ENCODE measurements at regions not wholly inside any gene's neighbourhood (a gene's known extent, or its start where the extent isn't known, plus 50 kb on each side); places are given as distances from the start of the nearest gene placed in this dataset.

- no peak for ATAC-seq
- TF ChIP-seq PATZ1 (CRISPR knock-in tag; IDR thresholded peaks at IDR 0.05; ENCODE audit: borderline replicate concordance), result no peak
These were observed 107.8 kb upstream of the OXGR1 start for GRCh38 chr13:97101912-97102708.

- no peak for ATAC-seq
- TF ChIP-seq, protein P1, sequence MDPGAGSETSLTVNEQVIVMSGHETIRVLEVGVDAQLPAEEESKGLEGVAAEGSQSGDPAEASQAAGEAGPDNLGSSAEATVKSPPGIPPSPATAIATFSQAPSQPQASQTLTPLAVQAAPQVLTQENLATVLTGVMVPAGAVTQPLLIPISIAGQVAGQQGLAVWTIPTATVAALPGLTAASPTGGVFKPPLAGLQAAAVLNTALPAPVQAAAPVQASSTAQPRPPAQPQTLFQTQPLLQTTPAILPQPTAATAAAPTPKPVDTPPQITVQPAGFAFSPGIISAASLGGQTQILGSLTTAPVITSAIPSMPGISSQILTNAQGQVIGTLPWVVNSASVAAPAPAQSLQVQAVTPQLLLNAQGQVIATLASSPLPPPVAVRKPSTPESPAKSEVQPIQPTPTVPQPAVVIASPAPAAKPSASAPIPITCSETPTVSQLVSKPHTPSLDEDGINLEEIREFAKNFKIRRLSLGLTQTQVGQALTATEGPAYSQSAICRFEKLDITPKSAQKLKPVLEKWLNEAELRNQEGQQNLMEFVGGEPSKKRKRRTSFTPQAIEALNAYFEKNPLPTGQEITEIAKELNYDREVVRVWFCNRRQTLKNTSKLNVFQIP (CRISPR knock-in tag; IDR thresholded peaks at IDR 0.05; ENCODE audit: borderline replicate concordance, low read depth), result no peak
- TF ChIP-seq ZFP3 (CRISPR knock-in tag; IDR thresholded peaks at IDR 0.05) (no peak), RARB (CRISPR knock-in tag; IDR thresholded peaks at IDR 0.05) (no peak), CSDC2 (CRISPR knock-in tag; IDR thresholded peaks at IDR 0.05) (no peak), ZFP30 (CRISPR knock-in tag; IDR thresholded peaks at IDR 0.05) (no peak), PPARA (CRISPR knock-in tag; IDR thresholded peaks at IDR 0.05; ENCODE audit: borderline replicate concordance) (no peak), ZNF565 (CRISPR knock-in tag; conservative IDR thresholded peaks at IDR 0.05; ENCODE audit: low read depth) (no peak), TOX (CRISPR knock-in tag; IDR thresholded peaks at IDR 0.05; ENCODE audit: borderline replicate concordance) (no peak), ZNF8 (CRISPR knock-in tag; IDR thresholded peaks at IDR 0.05) (no peak), OSR1 (CRISPR knock-in tag; IDR thresholded peaks at IDR 0.05) (no peak), ZC3H10 (CRISPR knock-in tag; IDR thresholded peaks at IDR 0.05) (no peak), ZNF70 (CRISPR knock-in tag; IDR thresholded peaks at IDR 0.05) (no peak), ISL1 (CRISPR knock-in tag; IDR thresholded peaks at IDR 0.05) (no peak), PATZ1 (CRISPR knock-in tag; IDR thresholded peaks at IDR 0.05; ENCODE audit: borderline replicate concordance) (no peak), ARNTL (CRISPR knock-in tag; IDR thresholded peaks at IDR 0.05; ENCODE audit: borderline replicate concordance, low read depth) (no peak), GLIS3 (CRISPR knock-in tag; IDR thresholded peaks at IDR 0.05) (no peak)
- TF ChIP-seq, protein P2, sequence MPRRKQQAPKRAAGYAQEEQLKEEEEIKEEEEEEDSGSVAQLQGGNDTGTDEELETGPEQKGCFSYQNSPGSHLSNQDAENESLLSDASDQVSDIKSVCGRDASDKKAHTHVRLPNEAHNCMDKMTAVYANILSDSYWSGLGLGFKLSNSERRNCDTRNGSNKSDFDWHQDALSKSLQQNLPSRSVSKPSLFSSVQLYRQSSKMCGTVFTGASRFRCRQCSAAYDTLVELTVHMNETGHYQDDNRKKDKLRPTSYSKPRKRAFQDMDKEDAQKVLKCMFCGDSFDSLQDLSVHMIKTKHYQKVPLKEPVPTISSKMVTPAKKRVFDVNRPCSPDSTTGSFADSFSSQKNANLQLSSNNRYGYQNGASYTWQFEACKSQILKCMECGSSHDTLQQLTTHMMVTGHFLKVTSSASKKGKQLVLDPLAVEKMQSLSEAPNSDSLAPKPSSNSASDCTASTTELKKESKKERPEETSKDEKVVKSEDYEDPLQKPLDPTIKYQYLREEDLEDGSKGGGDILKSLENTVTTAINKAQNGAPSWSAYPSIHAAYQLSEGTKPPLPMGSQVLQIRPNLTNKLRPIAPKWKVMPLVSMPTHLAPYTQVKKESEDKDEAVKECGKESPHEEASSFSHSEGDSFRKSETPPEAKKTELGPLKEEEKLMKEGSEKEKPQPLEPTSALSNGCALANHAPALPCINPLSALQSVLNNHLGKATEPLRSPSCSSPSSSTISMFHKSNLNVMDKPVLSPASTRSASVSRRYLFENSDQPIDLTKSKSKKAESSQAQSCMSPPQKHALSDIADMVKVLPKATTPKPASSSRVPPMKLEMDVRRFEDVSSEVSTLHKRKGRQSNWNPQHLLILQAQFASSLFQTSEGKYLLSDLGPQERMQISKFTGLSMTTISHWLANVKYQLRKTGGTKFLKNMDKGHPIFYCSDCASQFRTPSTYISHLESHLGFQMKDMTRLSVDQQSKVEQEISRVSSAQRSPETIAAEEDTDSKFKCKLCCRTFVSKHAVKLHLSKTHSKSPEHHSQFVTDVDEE (CRISPR knock-in tag; IDR thresholded peaks at IDR 0.05), result no peak
These were observed 112.0 kb upstream of the OXGR1 start for GRCh38 chr13:97106323-97106722.

DNA sequence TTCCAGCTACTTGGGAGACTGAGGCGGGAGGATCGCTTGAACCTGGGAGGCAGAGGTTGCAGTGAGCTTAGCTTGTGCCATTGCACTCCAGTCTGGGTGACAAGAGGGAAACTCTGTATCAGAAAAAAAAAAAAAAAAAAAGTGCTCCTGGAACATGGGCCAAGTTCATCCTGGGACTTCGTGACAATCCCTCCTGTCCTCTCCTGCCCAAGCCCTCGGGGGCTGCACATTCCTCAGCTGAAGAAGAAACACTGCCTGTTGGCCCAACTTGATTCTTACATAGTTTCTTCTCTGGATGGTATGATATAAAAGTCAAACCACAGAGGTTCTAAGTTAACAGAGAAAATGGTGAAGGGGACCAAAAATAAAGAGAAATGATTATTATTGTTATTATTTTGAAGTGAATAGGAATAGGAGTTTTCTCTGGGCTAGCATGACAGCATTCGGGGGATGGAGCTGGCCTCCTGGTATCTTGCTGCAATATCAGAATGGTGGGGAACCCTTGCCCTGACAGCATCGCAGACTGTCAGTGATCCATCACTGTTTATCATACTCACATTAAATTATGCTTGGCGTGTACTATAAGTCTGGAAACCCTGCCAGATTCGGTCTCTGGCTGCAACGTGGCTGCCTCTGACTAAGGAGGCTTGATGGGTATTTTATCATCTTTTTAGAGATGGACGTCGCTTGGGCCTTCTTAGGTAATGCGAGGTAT, 113.7 kb upstream of the OXGR1 start:
- peak; percentile 26 for ATAC-seq
- TF ChIP-seq PATZ1 (CRISPR knock-in tag; IDR thresholded peaks at IDR 0.05; ENCODE audit: borderline replicate concordance) (no peak), RARB (CRISPR knock-in tag; IDR thresholded peaks at IDR 0.05) (no peak), TOX (CRISPR knock-in tag; IDR thresholded peaks at IDR 0.05; ENCODE audit: borderline replicate concordance) (no peak), ZNF8 (CRISPR knock-in tag; IDR thresholded peaks at IDR 0.05) (no peak), ZFP3 (CRISPR knock-in tag; IDR thresholded peaks at IDR 0.05) (peak; percentile 77; the same call in 1 of the 2 replicates), ESRRG (CRISPR knock-in tag; IDR thresholded peaks at IDR 0.05) (no peak), ZC3H10 (CRISPR knock-in tag; IDR thresholded peaks at IDR 0.05) (no peak), ISL1 (CRISPR knock-in tag; IDR thresholded peaks at IDR 0.05) (peak; percentile 72), SNAI2 (CRISPR knock-in tag; IDR thresholded peaks at IDR 0.05) (no peak), ARNTL (CRISPR knock-in tag; IDR thresholded peaks at IDR 0.05; ENCODE audit: borderline replicate concordance, low read depth) (no peak), CSDC2 (CRISPR knock-in tag; IDR thresholded peaks at IDR 0.05) (no peak), ZNF565 (CRISPR knock-in tag; conservative IDR thresholded peaks at IDR 0.05; ENCODE audit: low read depth) (no peak), PPARA (CRISPR knock-in tag; IDR thresholded peaks at IDR 0.05; ENCODE audit: borderline replicate concordance) (no peak), OSR1 (CRISPR knock-in tag; IDR thresholded peaks at IDR 0.05) (no peak)
- TF ChIP-seq, protein P3, sequence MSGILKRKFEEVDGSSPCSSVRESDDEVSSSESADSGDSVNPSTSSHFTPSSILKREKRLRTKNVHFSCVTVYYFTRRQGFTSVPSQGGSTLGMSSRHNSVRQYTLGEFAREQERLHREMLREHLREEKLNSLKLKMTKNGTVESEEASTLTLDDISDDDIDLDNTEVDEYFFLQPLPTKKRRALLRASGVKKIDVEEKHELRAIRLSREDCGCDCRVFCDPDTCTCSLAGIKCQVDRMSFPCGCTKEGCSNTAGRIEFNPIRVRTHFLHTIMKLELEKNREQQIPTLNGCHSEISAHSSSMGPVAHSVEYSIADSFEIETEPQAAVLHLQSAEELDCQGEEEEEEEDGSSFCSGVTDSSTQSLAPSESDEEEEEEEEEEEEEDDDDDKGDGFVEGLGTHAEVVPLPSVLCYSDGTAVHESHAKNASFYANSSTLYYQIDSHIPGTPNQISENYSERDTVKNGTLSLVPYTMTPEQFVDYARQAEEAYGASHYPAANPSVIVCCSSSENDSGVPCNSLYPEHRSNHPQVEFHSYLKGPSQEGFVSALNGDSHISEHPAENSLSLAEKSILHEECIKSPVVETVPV (CRISPR knock-in tag; IDR thresholded peaks at IDR 0.05), result no peak
- TF ChIP-seq, protein P4, sequence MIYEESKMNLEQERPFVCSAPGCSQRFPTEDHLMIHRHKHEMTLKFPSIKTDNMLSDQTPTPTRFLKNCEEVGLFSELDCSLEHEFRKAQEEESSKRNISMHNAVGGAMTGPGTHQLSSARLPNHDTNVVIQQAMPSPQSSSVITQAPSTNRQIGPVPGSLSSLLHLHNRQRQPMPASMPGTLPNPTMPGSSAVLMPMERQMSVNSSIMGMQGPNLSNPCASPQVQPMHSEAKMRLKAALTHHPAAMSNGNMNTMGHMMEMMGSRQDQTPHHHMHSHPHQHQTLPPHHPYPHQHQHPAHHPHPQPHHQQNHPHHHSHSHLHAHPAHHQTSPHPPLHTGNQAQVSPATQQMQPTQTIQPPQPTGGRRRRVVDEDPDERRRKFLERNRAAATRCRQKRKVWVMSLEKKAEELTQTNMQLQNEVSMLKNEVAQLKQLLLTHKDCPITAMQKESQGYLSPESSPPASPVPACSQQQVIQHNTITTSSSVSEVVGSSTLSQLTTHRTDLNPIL (CRISPR knock-in tag; IDR thresholded peaks at IDR 0.05; ENCODE audit: low read depth), result no peak

All from SK-N-SH treated with all-trans-retinoic acid at 6 μM for 48 hours (cell line).